ENCODE measurements at regions not wholly inside any gene's neighbourhood (a gene's known extent, or its start where the extent isn't known, plus 50 kb on each side); places are given as distances from the start of the nearest gene placed in this dataset.

- peak; percentile 75 to 88 for ATAC-seq
- peaks cover 14% of the 10 kb centered on the region; the same call in 2 of the 3 replicates for H3K4me1 ChIP-seq
- peak in 1 of 2 experiments; percentile 53 for DNase-seq (ENCODE audit: low read depth in 1 of 2, low spot score in 1 of 2)
- FAIRE-seq, result no peak
- CTCF ChIA-PET, result interaction anchor here (0.5 to 3.6 kb wide), 7 partner anchors 8 to 1199 kb away, joined by 3 to 19 read pairs (median 4); no protein-coding TSS in a partner anchor
- H3K9me3 ChIP-seq, result no peaks in the 10 kb centered on the region
- 0 out of 3 replicates have a peak overlapping the region, but pooled peaks have one; percentile 21 for H3K4me2 ChIP-seq
- POLR2A ChIA-PET, result interaction anchor here (0.7 to 1.0 kb wide), 2 partner anchors 8 to 21 kb away, joined by 4 read pairs; no protein-coding TSS in a partner anchor
- TF ChIP-seq JUNB (IDR thresholded peaks at IDR 0.05), result peak; percentile 38; the same call in 1 of the 2 replicates
- 0 out of 2 replicates have a peak, but pooled peaks have one; percentile 26 for TF ChIP-seq FOSL2 (IDR thresholded peaks at IDR 0.05)
- TF ChIP-seq FOSL2 (CRISPR knock-in tag; IDR thresholded peaks at IDR 0.05), result peak; percentile 39
- peak in 1 of 2 experiments; percentile 13; a peak in 1 of 5 replicates for TF ChIP-seq EP300 (IDR thresholded peaks at IDR 0.05)
- TF ChIP-seq SMC3 (IDR thresholded peaks at IDR 0.05), result no peak
- H3K27ac ChIP-seq, result peak overlapping the region; percentile 12 to 32; a peak in 5 of 6 replicates
- H3K4me3 ChIP-seq, result no peak overlapping the region
- WGBS (ENCODE audit: missing lambda C conversion rate), result 23% methylated on average over 5 of the region's 5 CpGs
Observed at GRCh38 chr5:82365744-82366228, 87.6 kb upstream of the RPS23 start.

GRCh38 chr5:82365026-82365425 is 86.9 kb upstream of the RPS23 start:
- no peak overlapping the region for H3K4me3 ChIP-seq
- H3K9me3 ChIP-seq, result no peaks in the 10 kb centered on the region
- no peak for DNase-seq (ENCODE audit: low read depth in 1 of 2, low spot score in 1 of 2)
- no peak for FAIRE-seq
- no peak for TF ChIP-seq NR3C1 (IDR thresholded peaks at IDR 0.05)
- no peak for TF ChIP-seq EHMT2 (IDR thresholded peaks at IDR 0.05; ENCODE audit: low read depth)
- no peak for TF ChIP-seq RARB (CRISPR knock-in tag; IDR thresholded peaks at IDR 0.05)
- TF ChIP-seq ZFP36 (IDR thresholded peaks at IDR 0.05; ENCODE audit: borderline replicate concordance, partially characterized antibody), result no peak
- no peak for TF ChIP-seq ATOH8 (CRISPR knock-in tag; IDR thresholded peaks at IDR 0.05; ENCODE audit: low read depth)
- no peak for TF ChIP-seq RAD21 (conservative IDR thresholded peaks at IDR 0.05 in 1 of 2, IDR thresholded peaks at IDR 0.05 in 1 of 2)
- TF ChIP-seq KDM1A (IDR thresholded peaks at IDR 0.05; ENCODE audit: low read depth), result no peak
- TF ChIP-seq RNF2 (IDR thresholded peaks at IDR 0.05; ENCODE audit: borderline replicate concordance, low read depth), result no peak
- TF ChIP-seq E2F6 (IDR thresholded peaks at IDR 0.05; ENCODE audit: borderline replicate concordance, low read depth), result no peak
- no peak for TF ChIP-seq MAFK (IDR thresholded peaks at IDR 0.05; ENCODE audit: partially characterized antibody)
- TF ChIP-seq CBX2 (IDR thresholded peaks at IDR 0.05; ENCODE audit: borderline replicate concordance, low read depth), result no peak
- no peak for TF ChIP-seq RCOR1 (IDR thresholded peaks at IDR 0.05; ENCODE audit: low read depth, low read length)
- no peak for TF ChIP-seq MAX (IDR thresholded peaks at IDR 0.05)
- TF ChIP-seq SREBF2 (IDR thresholded peaks at IDR 0.05), result no peak
- TF ChIP-seq CHD2 (IDR thresholded peaks at IDR 0.05; ENCODE audit: low read length, partially characterized antibody), result no peak
- no peak for TF ChIP-seq ELK1 (IDR thresholded peaks at IDR 0.05; ENCODE audit: low read depth, low read length)
- no peak for TF ChIP-seq ZNF302 (CRISPR knock-in tag; IDR thresholded peaks at IDR 0.05)
- 61% methylated on average over 4 of the region's 4 CpGs for WGBS (ENCODE audit: missing lambda C conversion rate)
- ATAC-seq, result no peak
- CTCF ChIA-PET, result interaction anchor here (0.5 to 3.6 kb wide), 15 partner anchors 13 to 1198 kb away, joined by 3 to 19 read pairs (median 4); no protein-coding TSS in a partner anchor
- no peak overlapping the region for H3K4me2 ChIP-seq
- H3K27ac ChIP-seq, result peak overlapping the region in 1 of 2 experiments; percentile 8; a peak in 3 of 6 replicates
- peaks cover 14% of the 10 kb centered on the region; the same call in 2 of the 3 replicates for H3K4me1 ChIP-seq
- POLR2A ChIA-PET, result no interaction called here
